Sigmoid colon (tissue), 6 donors: ENCODE measurements at regions not wholly inside any gene's neighbourhood (a gene's known extent, or its start where the extent isn't known, plus 50 kb on each side); places are given as distances from the start of the nearest gene placed in this dataset.
"Not testable (repeated sequence)": the region's sequence is repeated elsewhere in the genome, so short reads cannot be mapped to it uniquely, and the experiment has no call there.

Experiments
- DNase-seq: peaks from one replicate; pipeline ENCODE4 v3.0.0-alpha.2; 2019
- H3K27ac ChIP-seq, 4 donors: fragments of 200-600 bp; sonication (generic); one replicate each; pipeline ENCODE4 v1.5.1; 2016 to 2019; ENCODE audit warnings: mild to moderate bottlenecking in 1 of 4
- H3K27me3 ChIP-seq, 3 donors: fragments of 200-600 bp; sonication (generic); one replicate each; pipeline ENCODE4 v1.5.1; 2019; ENCODE audit warnings: mild to moderate bottlenecking in 1 of 3
- H3K36me3 ChIP-seq, 4 donors: fragments of 200-600 bp; sonication (generic); one replicate each; pipeline ENCODE4 v1.5.1; 2016 to 2019
- H3K4me1 ChIP-seq, 4 donors: fragments of 200-600 bp; sonication (generic); one replicate each; pipeline ENCODE4 v1.5.1; 2017 to 2019
- H3K4me3 ChIP-seq, 4 donors: fragments of 200-600 bp; sonication (generic); one replicate each; pipeline ENCODE4 v1.5.1; 2017 to 2019; ENCODE audit warnings: mild to moderate bottlenecking in 2 of 4, moderate library complexity in 1 of 4
- H3K9me3 ChIP-seq, 4 donors: fragments of 200-600 bp in 3 of 4; sonication (generic) in 3 of 4; one replicate each; pipeline versions ENCODE4 v1.5.1 to v1.6.1; 2013 to 2019
- CTCF ChIP-seq, 4 experiments: fragments of 450-650 bp in 3 of 4; fragments of 200-600 bp in 1 of 4; IDR thresholded peaks; one replicate each; pipeline ENCODE4 v1.5.1; 2016 to 2019; ENCODE audit warnings: antibody characterized with exemption in 4 of 4, mild to moderate bottlenecking in 3 of 4, moderate library complexity in 2 of 4
- EP300 ChIP-seq, 4 donors: sonication (generic); formaldehyde crosslinking; IDR thresholded peaks; one replicate each; pipeline ENCODE4 v1.6.1; 2017; ENCODE audit warnings: antibody characterized with exemption in 4 of 4
- POLR2A ChIP-seq, 2 donors: fragments of 450-650 bp; IDR thresholded peaks; one replicate each; pipeline ENCODE4 v1.6.1; 2016; ENCODE audit warnings: antibody characterized with exemption in 2 of 2, mild to moderate bottlenecking in 2 of 2, moderate library complexity in 2 of 2
- POLR2AphosphoS5 ChIP-seq, 4 donors: sonication (generic); formaldehyde crosslinking; IDR thresholded peaks; one replicate each; pipeline ENCODE4 v1.6.1; 2017; ENCODE audit warnings: antibody characterized with exemption in 4 of 4
- WGBS, 2 donors: extraction: QIAGEN DNeasy Blood & Tissue Kit; methylation state at CpG; one replicate each; pipeline ENCODE4 v1.1.7; 2013; 5-methylcytosine and 5-hydroxymethylcytosine counted together
- intact Hi-C: fragments of 100-400 bp; cut with DNase I; formaldehyde crosslinking; loops from one replicate; pipeline ENCODE4 v1.15.1; 2023
- donor health status: healthy with polysubstance abuse.
- donor health status: healthy.

GRCh38 chrX:104482757-104483156 is 83.2 kb upstream of the IL1RAPL2 start:
- intact Hi-C loops = no loop called here
- Histone ChIP-seq H3K4me1 (no peaks in the 10 kb centered on the region), H3K27ac (no peak overlapping the region), H3K36me3 (no peaks in the 10 kb centered on the region), H3K9me3 (no peaks in the 10 kb centered on the region), H3K27me3 (no peaks in the 10 kb centered on the region), H3K4me3 (no peak overlapping the region)
- no peak for DNase-seq
- WGBS, 2 donors = 17 to 20% methylated on average over 2 of the region's 2 CpGs
- no peak for TF ChIP-seq POLR2AphosphoS5 (IDR thresholded peaks at IDR 0.05)
- no peak for TF ChIP-seq CTCF (IDR thresholded peaks at IDR 0.05)
- no peak for TF ChIP-seq EP300 (IDR thresholded peaks at IDR 0.05)
- no peak for TF ChIP-seq POLR2A (IDR thresholded peaks at IDR 0.05)

DNA sequence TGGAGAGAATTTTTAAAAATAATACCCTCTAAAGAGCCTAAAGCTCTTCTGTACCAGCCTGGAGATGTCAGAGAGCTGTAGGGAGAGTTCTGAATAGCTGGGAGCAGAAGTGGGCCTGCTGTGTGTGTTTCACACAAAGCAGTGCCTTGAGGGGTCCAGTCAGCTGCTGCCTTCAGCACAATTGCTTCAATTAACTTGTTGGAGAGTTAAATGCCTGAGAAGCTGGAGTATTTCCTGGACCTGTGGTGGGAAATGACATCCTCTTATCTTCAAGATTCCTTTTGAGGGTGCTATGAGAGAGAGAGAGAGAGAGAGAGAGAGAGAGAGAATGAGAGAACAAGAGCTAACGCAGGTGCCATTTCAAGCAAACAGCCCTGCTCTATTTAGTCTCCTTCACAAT is 96.2 kb upstream of the IL1RAPL2 start:
- DNase-seq = no peak
- H3K4me3 ChIP-seq = no peak overlapping the region
- H3K27ac ChIP-seq = no peak overlapping the region
- intact Hi-C loops = no loop called here
- no peaks in the 10 kb centered on the region for H3K36me3 ChIP-seq
- H3K9me3 ChIP-seq = no peaks in the 10 kb centered on the region
- H3K27me3 ChIP-seq = no peaks in the 10 kb centered on the region
- H3K4me1 ChIP-seq = no peaks in the 10 kb centered on the region
- 0% methylated on average over 1 of the region's 1 CpG for WGBS, 2 donors
- TF ChIP-seq CTCF (IDR thresholded peaks at IDR 0.05) (no peak), POLR2A (IDR thresholded peaks at IDR 0.05) (no peak), EP300 (IDR thresholded peaks at IDR 0.05) (no peak), POLR2AphosphoS5 (IDR thresholded peaks at IDR 0.05) (no peak)

DNA sequence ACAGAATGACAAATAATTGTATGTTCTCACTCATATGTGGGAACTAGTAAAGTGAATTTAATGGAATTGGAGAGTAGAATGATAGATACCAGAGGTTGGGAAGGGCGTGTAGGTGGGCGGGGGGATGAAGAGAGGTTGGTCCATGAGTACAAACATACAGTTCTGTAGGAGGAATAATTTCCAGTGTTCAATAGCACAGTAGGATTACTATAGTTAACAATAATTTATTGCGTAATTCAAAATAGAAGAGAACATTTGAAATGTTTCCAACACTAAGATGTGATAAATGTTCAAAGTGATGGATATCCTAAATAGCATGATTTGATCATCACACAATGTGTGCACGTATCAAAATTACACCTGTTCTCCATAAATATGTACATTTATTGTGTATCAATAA is 106.2 kb upstream of the IL1RAPL2 start:
- intact Hi-C loops = no loop called here
- no peaks in the 10 kb centered on the region for H3K9me3 ChIP-seq
- H3K4me1 ChIP-seq = no peaks in the 10 kb centered on the region
- TF ChIP-seq POLR2A (IDR thresholded peaks at IDR 0.05) = no peak
- no peak for TF ChIP-seq POLR2AphosphoS5 (IDR thresholded peaks at IDR 0.05)
- TF ChIP-seq EP300 (IDR thresholded peaks at IDR 0.05) = no peak
- TF ChIP-seq CTCF (IDR thresholded peaks at IDR 0.05) = no peak
- no peak for DNase-seq
- WGBS, 2 donors = 85 to 92% methylated on average over 4 of the region's 4 CpGs
- H3K27me3 ChIP-seq = no peaks in the 10 kb centered on the region
- no peak overlapping the region for H3K27ac ChIP-seq
- no peak overlapping the region for H3K4me3 ChIP-seq
- H3K36me3 ChIP-seq = no peaks in the 10 kb centered on the region

DNA sequence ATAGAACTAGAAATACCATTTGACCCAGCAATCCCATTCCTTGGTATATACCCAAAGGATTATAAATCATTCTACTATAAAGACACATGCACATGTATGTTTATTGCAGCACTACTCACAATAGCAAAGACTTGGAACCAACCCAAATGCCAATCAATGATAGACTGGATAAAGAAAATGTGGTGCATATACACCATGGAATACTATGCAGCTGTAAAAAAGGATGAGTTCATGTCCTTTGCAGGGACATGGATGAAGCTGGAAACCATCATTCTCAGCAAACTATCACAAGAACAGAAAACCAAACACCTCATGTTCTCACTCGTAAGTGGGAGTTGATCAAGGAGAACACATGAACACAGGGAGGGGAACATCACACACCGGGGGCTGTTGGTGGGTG is 108.9 kb upstream of the IL1RAPL2 start:
- H3K9me3 ChIP-seq, H3K27me3 ChIP-seq, DNase-seq, H3K36me3 ChIP-seq, H3K4me1 ChIP-seq, H3K27ac ChIP-seq, intact Hi-C loops, H3K4me3 ChIP-seq: not testable (repeated sequence)
- WGBS, 2 donors = 92 to 93% methylated on average over 2 of the region's 2 CpGs

GRCh38 chrX:104450316-104450715 is 115.7 kb upstream of the IL1RAPL2 start:
- no peaks in the 10 kb centered on the region for H3K9me3 ChIP-seq
- H3K4me3 ChIP-seq = no peak overlapping the region
- DNase-seq = no peak
- H3K36me3 ChIP-seq = no peaks in the 10 kb centered on the region
- 67 to 74% methylated on average over 1 of the region's 1 CpG for whole genome bisulfite sequencing, 2 donors
- H3K27ac ChIP-seq = no peak overlapping the region
- intact Hi-C loops = no loop called here
- no peak for TF ChIP-seq POLR2A (IDR thresholded peaks at IDR 0.05)
- no peak for TF ChIP-seq POLR2AphosphoS5 (IDR thresholded peaks at IDR 0.05)
- no peak for TF ChIP-seq EP300 (IDR thresholded peaks at IDR 0.05)
- no peak for TF ChIP-seq CTCF (IDR thresholded peaks at IDR 0.05)
- no peaks in the 10 kb centered on the region for H3K4me1 ChIP-seq
- no peaks in the 10 kb centered on the region for H3K27me3 ChIP-seq
